ENCODE measurements at regions not wholly inside any gene's neighbourhood (a gene's known extent, or its start where the extent isn't known, plus 50 kb on each side); places are given as distances from the start of the nearest gene placed in this dataset.
A peak's percentile ranks its signal among the peaks of the same experiment; 100 is the strongest.

GRCh38 chr1:112778137-112778536, 63.0 kb upstream of the PPM1J start:
- Histone ChIP-seq H2AFZ (replicated peaks) (no peak overlapping the region), H3K36me3 (no peaks in the 10 kb centered on the region), H3K9me3 (ENCODE audit: low read depth) (no peaks in the 10 kb centered on the region), H3F3A (ENCODE audit: low read depth) (no peaks in the 10 kb centered on the region), H3K9ac (no peak overlapping the region), H3K4me1 (no peaks in the 10 kb centered on the region), H3K4me3 (no peak overlapping the region), H3K79me2 (ENCODE audit: low read depth) (no peaks in the 10 kb centered on the region), H3K27me3 (no peaks in the 10 kb centered on the region), H3K27ac (no peak overlapping the region), H4K20me1 (ENCODE audit: low read depth) (no peaks in the 10 kb centered on the region), H3K4me2 (no peak overlapping the region)
- H3K27me3 Mint-ChIP-seq (ENCODE audit: insufficient read depth, low read depth), result peaks cover 4% of the 10 kb centered on the region
- H3K4me3 Mint-ChIP-seq, result no peak overlapping the region
- peaks cover 4% of the 10 kb centered on the region for H3K4me1 Mint-ChIP-seq
- DNase-seq (ENCODE audit: low spot score), result no peak
- TF ChIP-seq CTCF (IDR thresholded peaks at IDR 0.05) (no peak), EZH2phosphoT487 (IDR thresholded peaks at IDR 0.05) (no peak), EZH2 (IDR thresholded peaks at IDR 0.05) (no peak)
- no peak overlapping the region for H3K27ac Mint-ChIP-seq
- peaks cover 9% of the 10 kb centered on the region for H3K9me3 Mint-ChIP-seq
- H3K36me3 Mint-ChIP-seq, result peaks cover 3% of the 10 kb centered on the region

GRCh38 chr1:112776688-112777087, 61.6 kb upstream of the PPM1J start:
- H4K20me1 ChIP-seq (ENCODE audit: low read depth), result no peaks in the 10 kb centered on the region
- H3K4me1 ChIP-seq, result no peaks in the 10 kb centered on the region
- H3K4me2 ChIP-seq, result no peak overlapping the region
- no peaks in the 10 kb centered on the region for H3K36me3 ChIP-seq
- Mint-ChIP-seq H3K27ac (no peak overlapping the region), H3K4me1 (peaks cover 4% of the 10 kb centered on the region), H3K9me3 (peaks cover 9% of the 10 kb centered on the region), H3K36me3 (peaks cover 3% of the 10 kb centered on the region), H3K4me3 (no peak overlapping the region), H3K27me3 (ENCODE audit: insufficient read depth, low read depth) (peaks cover 7% of the 10 kb centered on the region)
- H3F3A ChIP-seq (ENCODE audit: low read depth), result no peaks in the 10 kb centered on the region
- DNase-seq (ENCODE audit: low spot score), result no peak
- H3K27ac ChIP-seq, result no peak overlapping the region
- H2AFZ ChIP-seq (replicated peaks), result no peak overlapping the region
- H3K79me2 ChIP-seq (ENCODE audit: low read depth), result no peaks in the 10 kb centered on the region
- no peak overlapping the region for H3K9ac ChIP-seq
- H3K27me3 ChIP-seq, result no peaks in the 10 kb centered on the region
- TF ChIP-seq CTCF (IDR thresholded peaks at IDR 0.05) (no peak), EZH2phosphoT487 (IDR thresholded peaks at IDR 0.05) (no peak), EZH2 (IDR thresholded peaks at IDR 0.05) (no peak)
- no peak overlapping the region for H3K4me3 ChIP-seq
- H3K9me3 ChIP-seq (ENCODE audit: low read depth), result no peaks in the 10 kb centered on the region

- no peaks in the 10 kb centered on the region for H4K20me1 ChIP-seq (ENCODE audit: low read depth)
- TF ChIP-seq CTCF (IDR thresholded peaks at IDR 0.05) (no peak), EZH2phosphoT487 (IDR thresholded peaks at IDR 0.05) (no peak), EZH2 (IDR thresholded peaks at IDR 0.05) (no peak)
- no peaks in the 10 kb centered on the region for H3F3A ChIP-seq (ENCODE audit: low read depth)
- DNase-seq (ENCODE audit: low spot score), result no peak
- Mint-ChIP-seq H3K27ac (peak overlapping the region; percentile 34), H3K36me3 (peaks cover 3% of the 10 kb centered on the region), H3K27me3 (ENCODE audit: insufficient read depth, low read depth) (peaks cover 4% of the 10 kb centered on the region), H3K4me3 (no peak overlapping the region), H3K9me3 (peaks cover 9% of the 10 kb centered on the region), H3K4me1 (no peaks in the 10 kb centered on the region)
- H3K79me2 ChIP-seq (ENCODE audit: low read depth), result no peaks in the 10 kb centered on the region
- H3K27me3 ChIP-seq, result no peaks in the 10 kb centered on the region
- no peak overlapping the region for H3K4me2 ChIP-seq
- H3K36me3 ChIP-seq, result no peaks in the 10 kb centered on the region
- H3K9me3 ChIP-seq (ENCODE audit: low read depth), result no peaks in the 10 kb centered on the region
- H3K27ac ChIP-seq, result no peak overlapping the region
- no peaks in the 10 kb centered on the region for H3K4me1 ChIP-seq
- H2AFZ ChIP-seq (replicated peaks), result no peak overlapping the region
- H3K9ac ChIP-seq, result no peak overlapping the region
- no peak overlapping the region for H3K4me3 ChIP-seq
Observed at GRCh38 chr1:112772781-112773180, 57.6 kb upstream of the PPM1J start.
